Trophoblast cell (in vitro differentiated cells and primary cell): ENCODE measurements at regions not wholly inside any gene's neighbourhood (a gene's known extent, or its start where the extent isn't known, plus 50 kb on each side); places are given as distances from the start of the nearest gene placed in this dataset.
"Not testable (repeated sequence)": the region's sequence is repeated elsewhere in the genome, so short reads cannot be mapped to it uniquely, and the experiment has no call there.

Experiments
- DNase-seq, 2 donors: peaks; one replicate each; pipeline ENCODE4 v3.0.0-alpha.2; 2016
- H2AFZ ChIP-seq: 2 replicates; pipeline ENCODE4 v1.6.1; 2013; ENCODE audit warnings: low read length, moderate library complexity, mild to moderate bottlenecking; ENCODE audit not compliant: insufficient read depth, poor library complexity
- H2AK5ac ChIP-seq: 2 replicates; pipeline ENCODE4 v1.6.1; 2013; ENCODE audit warnings: mild to moderate bottlenecking, low read length
- H2BK120ac ChIP-seq: 2 replicates; pipeline ENCODE4 v1.6.1; 2013; ENCODE audit warnings: low read length, mild to moderate bottlenecking, moderate library complexity; ENCODE audit not compliant: insufficient read depth, poor library complexity
- H2BK12ac ChIP-seq: 2 replicates; pipeline ENCODE4 v1.6.1; 2013; ENCODE audit warnings: mild to moderate bottlenecking, low read length, moderate library complexity
- H2BK5ac ChIP-seq: 2 replicates; pipeline ENCODE4 v1.6.1; 2013; ENCODE audit warnings: low read length, low read depth, moderate library complexity, mild to moderate bottlenecking; ENCODE audit not compliant: poor library complexity
- H3K14ac ChIP-seq: 2 replicates; pipeline ENCODE4 v1.6.1; 2013; ENCODE audit warnings: mild to moderate bottlenecking, low read length
- H3K18ac ChIP-seq: 2 replicates; pipeline ENCODE4 v1.6.1; 2013; ENCODE audit warnings: mild to moderate bottlenecking, low read length
- H3K23ac ChIP-seq: 2 replicates; pipeline ENCODE4 v1.6.1; 2013; ENCODE audit warnings: low read length
- H3K27ac ChIP-seq: 2 replicates; pipeline ENCODE4 v1.5.1; 2013; ENCODE audit warnings: low read depth, mild to moderate bottlenecking, inconsistent platforms, low read length, moderate library complexity
- H3K27me3 ChIP-seq: 2 replicates; pipeline ENCODE4 v1.6.1; 2013; ENCODE audit warnings: inconsistent platforms, mild to moderate bottlenecking, low read length, moderate library complexity; ENCODE audit not compliant: insufficient read depth
- H3K36me3 ChIP-seq, 2 experiments: 1 replicate in 1 of 2; 2 replicates in 1 of 2; pipeline ENCODE4 v1.6.1; 2013; ENCODE audit warnings: low read length in 2 of 2, mild to moderate bottlenecking in 2 of 2, moderate library complexity in 1 of 2; ENCODE audit not compliant: insufficient read depth in 2 of 2, control insufficient read depth in 1 of 2
- H3K4ac ChIP-seq: 2 replicates; pipeline ENCODE4 v1.6.1; 2013; ENCODE audit warnings: low read depth, mild to moderate bottlenecking, low read length, moderate library complexity
- H3K4me1 ChIP-seq, 2 experiments: 1 replicate in 1 of 2; 2 replicates in 1 of 2; pipeline ENCODE4 v1.6.1; 2013; ENCODE audit warnings: low read length in 2 of 2, mild to moderate bottlenecking in 2 of 2, moderate library complexity in 1 of 2; ENCODE audit not compliant: insufficient read depth in 2 of 2, control insufficient read depth in 1 of 2
- H3K4me2 ChIP-seq: 2 replicates; pipeline ENCODE4 v1.6.1; 2013; ENCODE audit warnings: inconsistent platforms, mild to moderate bottlenecking, low read length, moderate library complexity
- H3K4me3 ChIP-seq: 2 replicates; pipeline ENCODE4 v1.5.1; 2013; ENCODE audit warnings: mild to moderate bottlenecking, low read depth, low read length, inconsistent platforms
- H3K79me1 ChIP-seq: one replicate; pipeline ENCODE4 v1.6.1; 2013; ENCODE audit warnings: low read length
- H3K79me2 ChIP-seq: 2 replicates; pipeline ENCODE4 v1.6.1; 2013; ENCODE audit warnings: low read length, mild to moderate bottlenecking; ENCODE audit not compliant: control insufficient read depth, insufficient read depth, poor library complexity
- H3K9ac ChIP-seq: 2 replicates; pipeline ENCODE4 v1.6.1; 2013; ENCODE audit warnings: mild to moderate bottlenecking, low read length
- H3K9me3 ChIP-seq: 2 replicates; pipeline ENCODE4 v1.6.1; 2013; ENCODE audit warnings: low read depth, mild to moderate bottlenecking, control low read depth, inconsistent platforms, low read length; ENCODE audit not compliant: insufficient read depth
- H4K12ac ChIP-seq: 2 replicates; pipeline ENCODE4 v1.6.1; 2013; ENCODE audit warnings: low read depth, mild to moderate bottlenecking, low read length, moderate library complexity
- H4K8ac ChIP-seq: 2 replicates; pipeline ENCODE4 v1.6.1; 2013; ENCODE audit warnings: low read depth, mild to moderate bottlenecking, low read length, moderate library complexity
- H4K91ac ChIP-seq: one replicate; pipeline ENCODE4 v1.6.1; 2013; ENCODE audit warnings: low read depth, mild to moderate bottlenecking, low read length, moderate library complexity
- WGBS: extraction: QIAGEN DNeasy Blood & Tissue Kit; methylation state at CpG from one replicate; pipeline ENCODE4 v1.1.7; 2013; ENCODE audit warnings: missing lambda C conversion rate; ENCODE audit not compliant: insufficient read length, insufficient coverage; ENCODE audit errors: extremely low coverage; 5-methylcytosine and 5-hydroxymethylcytosine counted together

- no peak overlapping the region for H4K12ac ChIP-seq
- no peak overlapping the region for H3K9ac ChIP-seq
- no peak overlapping the region for H2BK120ac ChIP-seq
- DNase-seq, result peak in 1 of 2 donors; percentile 34
- no peak overlapping the region for H2AK5ac ChIP-seq
- H3K18ac ChIP-seq, result no peak overlapping the region
- H3K4ac ChIP-seq, result no peak overlapping the region
- no peaks in the 10 kb centered on the region for H3K27me3 ChIP-seq
- no peak overlapping the region for H3K4me3 ChIP-seq
- no peak overlapping the region for H2AFZ ChIP-seq
- H2BK12ac ChIP-seq, result no peak overlapping the region
- no peaks in the 10 kb centered on the region for H3K79me1 ChIP-seq
- no peaks in the 10 kb centered on the region for H3K79me2 ChIP-seq
- H3K36me3 ChIP-seq, result no peaks in the 10 kb centered on the region
- no peaks in the 10 kb centered on the region for H3K4me1 ChIP-seq
- H3K27ac ChIP-seq, result no peak overlapping the region
- H4K91ac ChIP-seq, result no peak overlapping the region
- no CpG with 5 or more reads among the region's 9 CpGs for WGBS
- H3K14ac ChIP-seq, result no peak overlapping the region
- H3K9me3 ChIP-seq, result peaks cover 2% of the 10 kb centered on the region
- no peak overlapping the region for H2BK5ac ChIP-seq
- H3K23ac ChIP-seq, result no peak overlapping the region
- H3K4me2 ChIP-seq, result no peak overlapping the region
- no peak overlapping the region for H4K8ac ChIP-seq
Measured at GRCh38 chr9:81070689-81071088, 618.7 kb downstream of the TLE1 start.

DNA sequence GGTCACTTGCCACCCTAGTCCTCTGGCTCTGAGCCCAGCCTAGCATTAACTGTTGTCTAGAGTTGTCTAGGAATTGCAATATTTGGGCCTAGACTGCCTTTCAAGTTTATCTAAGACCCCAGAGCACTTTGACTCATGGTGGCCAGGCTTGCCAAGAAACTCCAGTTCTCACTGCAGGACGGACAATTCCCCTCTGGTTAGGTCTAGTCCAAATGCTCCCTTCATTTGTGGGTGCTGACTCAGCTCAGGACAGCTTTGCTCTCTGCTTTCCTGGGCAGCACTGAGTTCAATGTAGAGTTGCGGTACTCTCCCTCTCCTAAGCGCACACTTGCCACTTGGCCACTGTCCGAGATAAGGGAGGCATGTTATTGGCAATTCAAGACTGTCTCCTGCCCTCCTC lies 619.4 kb downstream of the TLE1 start:
- Histone ChIP-seq H4K91ac (no peak overlapping the region), H2BK5ac (no peak overlapping the region), H3K4me2 (no peak overlapping the region), H3K4ac (no peak overlapping the region), H3K23ac (no peak overlapping the region), H4K12ac (no peak overlapping the region), H2AFZ (no peak overlapping the region), H3K18ac (no peak overlapping the region), H2BK12ac (no peak overlapping the region), H3K27me3 (no peaks in the 10 kb centered on the region), H3K9me3 (peaks cover 2% of the 10 kb centered on the region), H3K4me1 (no peaks in the 10 kb centered on the region), H2BK120ac (no peak overlapping the region), H3K27ac (no peak overlapping the region), H3K79me2 (no peaks in the 10 kb centered on the region), H2AK5ac (no peak overlapping the region), H3K36me3 (no peaks in the 10 kb centered on the region), H3K4me3 (no peak overlapping the region), H3K79me1 (no peaks in the 10 kb centered on the region), H3K9ac (no peak overlapping the region), H3K14ac (no peak overlapping the region), H4K8ac (no peak overlapping the region)
- no peak for DNase-seq
- no CpG with 5 or more reads among the region's 4 CpGs for WGBS

GRCh38 chr9:81069038-81069795 lies 620.1 kb downstream of the TLE1 start:
- H3K14ac ChIP-seq, result no peak overlapping the region
- H3K9ac ChIP-seq, result no peak overlapping the region
- H2AFZ ChIP-seq, result no peak overlapping the region
- H4K91ac ChIP-seq, result no peak overlapping the region
- no peak overlapping the region for H3K4ac ChIP-seq
- WGBS, result no CpG with 5 or more reads among the region's 3 CpGs
- H3K36me3 ChIP-seq, result no peaks in the 10 kb centered on the region
- H3K4me2 ChIP-seq, result no peak overlapping the region
- H4K8ac ChIP-seq, result no peak overlapping the region
- H2BK5ac ChIP-seq, result no peak overlapping the region
- H3K79me1 ChIP-seq, result no peaks in the 10 kb centered on the region
- peaks cover 2% of the 10 kb centered on the region for H3K9me3 ChIP-seq
- no peak for DNase-seq
- no peak overlapping the region for H3K18ac ChIP-seq
- H2BK120ac ChIP-seq, result no peak overlapping the region
- no peaks in the 10 kb centered on the region for H3K79me2 ChIP-seq
- H3K4me3 ChIP-seq, result no peak overlapping the region
- H4K12ac ChIP-seq, result no peak overlapping the region
- no peak overlapping the region for H2AK5ac ChIP-seq
- H3K4me1 ChIP-seq, result no peaks in the 10 kb centered on the region
- no peaks in the 10 kb centered on the region for H3K27me3 ChIP-seq
- H3K23ac ChIP-seq, result no peak overlapping the region
- H2BK12ac ChIP-seq, result no peak overlapping the region
- no peak overlapping the region for H3K27ac ChIP-seq

DNA sequence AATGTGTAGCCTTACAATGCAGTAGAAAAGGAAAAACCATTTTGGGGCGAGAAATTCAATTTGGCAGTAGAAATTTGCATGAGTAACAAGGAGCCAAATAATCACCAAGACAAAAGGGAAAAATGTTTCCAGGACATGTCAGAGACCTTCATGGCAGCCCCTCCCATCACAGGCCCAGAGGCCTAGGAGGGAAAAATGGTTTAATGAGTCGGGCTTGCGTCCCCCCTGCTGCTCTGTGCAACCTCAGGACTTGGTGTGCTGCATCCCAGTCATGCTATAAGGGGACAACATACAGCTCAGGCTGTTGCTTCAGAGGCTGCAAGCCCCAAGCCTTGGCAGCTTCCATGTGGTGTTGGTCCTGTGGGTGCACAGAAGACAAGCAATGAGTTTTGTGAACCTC lies 626.4 kb downstream of the TLE1 start:
- not testable (repeated sequence) for H3K27ac ChIP-seq, H4K8ac ChIP-seq, H2BK120ac ChIP-seq, H3K4me2 ChIP-seq, H3K79me1 ChIP-seq, H3K36me3 ChIP-seq, H2BK5ac ChIP-seq, H3K27me3 ChIP-seq, H3K9me3 ChIP-seq, H4K12ac ChIP-seq, H3K4ac ChIP-seq, H3K9ac ChIP-seq, H3K23ac ChIP-seq, H4K91ac ChIP-seq, H3K14ac ChIP-seq, H2BK12ac ChIP-seq, H3K4me3 ChIP-seq, H2AK5ac ChIP-seq, H3K4me1 ChIP-seq, H3K79me2 ChIP-seq, H2AFZ ChIP-seq, DNase-seq, H3K18ac ChIP-seq
- no CpG with 5 or more reads among the region's 3 CpGs for WGBS
